GM19239 (cell line): ENCODE measurements at regions not wholly inside any gene's neighbourhood (a gene's known extent, or its start where the extent isn't known, plus 50 kb on each side); places are given as distances from the start of the nearest gene placed in this dataset.
"Not testable (repeated sequence)": the region's sequence is repeated elsewhere in the genome, so short reads cannot be mapped to it uniquely, and the experiment has no call there.

Experiments used
- DNase-seq: peaks from one replicate; pipeline ENCODE4 v3.0.0; 2011; ENCODE audit warnings: low spot score; ENCODE audit not compliant: insufficient read length
- FAIRE-seq: peaks from 2 replicates; lab custom pipeline; 2011; peaks lifted over from hg19 to GRCh38; lab: Jason Lieb, UNC

DNA sequence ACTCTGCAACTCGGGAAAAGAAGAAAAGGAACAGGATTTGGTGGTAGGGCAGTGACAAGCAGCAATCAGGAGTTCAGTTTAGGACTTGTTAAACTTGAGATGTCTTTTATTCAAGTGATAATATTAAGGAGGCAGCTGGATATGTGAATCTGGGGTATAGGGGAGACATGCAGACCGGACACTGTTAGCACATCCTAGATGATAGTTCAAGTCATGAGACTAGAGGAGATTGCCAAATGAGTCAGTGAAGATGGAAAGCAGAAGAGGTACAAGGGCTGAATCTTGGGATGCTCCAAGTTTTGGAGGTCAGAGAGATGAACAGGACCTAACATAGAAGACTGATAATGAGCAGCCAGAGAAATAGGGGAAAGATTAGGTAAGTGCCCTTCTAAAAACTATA, 69.5 kb upstream of the PSME4 start:
- no peak for DNase-seq
- FAIRE-seq: no peak

DNA sequence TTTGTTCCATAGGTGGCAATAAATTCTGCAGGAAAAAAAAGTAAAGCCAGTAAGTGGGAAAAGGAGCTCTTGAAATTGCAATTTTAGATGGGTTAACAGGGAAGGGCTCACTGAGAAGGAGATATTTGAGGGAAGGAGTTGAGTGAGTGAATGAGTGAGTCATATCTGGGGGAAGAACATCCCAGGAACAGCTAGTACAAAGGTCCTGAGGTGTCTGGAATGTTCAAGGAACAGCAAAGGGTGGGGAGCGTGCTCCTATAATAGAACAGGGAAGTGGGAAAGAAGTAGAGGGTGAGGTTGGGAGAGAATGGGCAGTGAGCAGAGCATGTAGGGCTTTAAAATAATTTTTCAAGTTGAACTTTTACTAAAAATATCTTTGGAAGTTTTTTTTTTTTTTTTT, 68.0 kb upstream of the PSME4 start:
- no peak for FAIRE-seq
- DNase-seq: no peak

- FAIRE-seq, DNase-seq: not testable (repeated sequence)
Measured at GRCh38 chr2:54031288-54031687, 60.5 kb upstream of the PSME4 start.

DNA sequence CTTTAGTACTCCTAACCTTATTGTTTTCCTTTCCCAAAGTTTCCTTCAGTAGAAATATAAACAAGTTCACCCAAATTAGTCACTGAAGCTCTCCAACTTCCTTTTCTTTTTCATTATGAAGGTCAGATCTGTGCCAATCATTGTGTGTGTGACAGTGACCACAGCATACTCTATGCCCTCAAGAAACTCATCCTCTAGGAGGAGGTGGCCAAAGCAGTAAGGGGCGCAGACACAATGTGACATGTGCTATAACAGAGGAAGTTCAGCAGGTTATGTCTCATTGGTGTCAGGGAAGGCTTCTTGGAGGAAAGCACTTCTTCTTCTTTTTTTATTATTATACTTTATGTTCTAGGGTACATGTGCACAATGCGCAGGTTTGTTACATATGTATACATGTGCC, 60.0 kb upstream of the PSME4 start:
- no peak for DNase-seq
- FAIRE-seq: no peak

- FAIRE-seq (no peak), DNase-seq (no peak)
Measured at GRCh38 chr2:54030396-54030741, 59.6 kb upstream of the PSME4 start.

DNA sequence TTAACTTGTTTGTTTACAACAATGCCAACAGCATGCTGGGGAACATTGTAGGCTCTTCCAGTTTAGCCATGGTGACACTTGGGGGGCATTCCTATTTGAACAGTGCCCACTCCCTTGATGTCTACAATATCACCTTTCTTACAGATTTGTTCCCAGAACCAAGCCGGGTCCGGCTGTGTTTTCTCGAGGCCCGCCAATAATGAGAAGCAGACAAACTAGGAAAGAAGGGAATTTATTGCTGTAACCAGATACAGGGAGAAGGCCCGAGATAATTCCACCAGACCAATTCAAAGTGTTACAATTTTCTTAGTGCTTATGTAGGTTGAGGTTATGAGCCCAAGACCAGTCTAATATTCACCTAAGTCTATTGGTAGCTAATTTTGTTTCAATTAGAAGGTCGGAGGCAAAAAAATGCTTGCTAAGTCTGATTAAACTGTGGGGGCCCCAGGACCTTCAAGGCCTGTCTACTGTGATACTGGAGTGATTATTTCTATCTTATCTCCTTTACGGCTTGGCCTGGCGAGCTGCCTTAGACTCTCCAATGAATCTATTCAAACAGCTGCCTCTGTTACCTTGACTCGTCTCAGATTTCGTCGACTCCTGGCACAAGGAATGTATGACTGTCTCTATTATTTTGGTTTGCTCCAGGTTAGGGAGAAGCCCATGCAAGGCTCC, 59.1 kb upstream of the PSME4 start:
- DNase-seq (no peak), FAIRE-seq (no peak)

DNA sequence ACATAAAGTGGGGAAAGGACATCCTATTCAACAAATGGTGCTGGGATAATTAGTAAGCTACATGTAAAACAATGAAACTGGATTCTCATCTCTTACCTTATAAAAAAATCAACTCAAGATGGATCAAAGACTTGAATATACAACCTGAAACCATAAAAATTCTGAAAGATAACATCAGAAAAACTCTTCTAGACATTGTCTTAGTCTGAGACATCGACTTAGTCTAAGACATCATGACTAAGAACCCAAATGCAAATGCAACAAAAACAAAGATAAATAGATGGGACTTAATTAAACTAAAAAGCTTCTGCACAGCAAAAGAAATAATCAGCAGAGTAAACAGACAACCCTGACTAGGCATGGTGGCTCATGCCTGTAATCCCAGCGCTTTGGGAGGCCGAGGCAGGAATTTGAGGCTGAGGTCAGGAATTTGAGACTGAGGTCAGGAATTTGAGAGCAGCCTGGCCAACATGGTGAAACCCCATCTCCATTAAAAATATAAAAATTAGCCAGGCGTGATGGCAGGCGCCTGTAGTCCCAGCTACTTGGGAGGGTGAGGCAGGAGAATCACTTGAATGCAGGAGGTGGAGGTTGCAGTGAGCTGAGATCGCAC, 54.8 kb upstream of the PSME4 start:
- DNase-seq, FAIRE-seq: not testable (repeated sequence)

- DNase-seq: no peak
- FAIRE-seq: no peak
Measured at GRCh38 chr2:54024576-54024975, 53.8 kb upstream of the PSME4 start.

- no peak for FAIRE-seq
Measured at GRCh38 chr2:54021702-54022101, 50.9 kb upstream of the PSME4 start.

DNA sequence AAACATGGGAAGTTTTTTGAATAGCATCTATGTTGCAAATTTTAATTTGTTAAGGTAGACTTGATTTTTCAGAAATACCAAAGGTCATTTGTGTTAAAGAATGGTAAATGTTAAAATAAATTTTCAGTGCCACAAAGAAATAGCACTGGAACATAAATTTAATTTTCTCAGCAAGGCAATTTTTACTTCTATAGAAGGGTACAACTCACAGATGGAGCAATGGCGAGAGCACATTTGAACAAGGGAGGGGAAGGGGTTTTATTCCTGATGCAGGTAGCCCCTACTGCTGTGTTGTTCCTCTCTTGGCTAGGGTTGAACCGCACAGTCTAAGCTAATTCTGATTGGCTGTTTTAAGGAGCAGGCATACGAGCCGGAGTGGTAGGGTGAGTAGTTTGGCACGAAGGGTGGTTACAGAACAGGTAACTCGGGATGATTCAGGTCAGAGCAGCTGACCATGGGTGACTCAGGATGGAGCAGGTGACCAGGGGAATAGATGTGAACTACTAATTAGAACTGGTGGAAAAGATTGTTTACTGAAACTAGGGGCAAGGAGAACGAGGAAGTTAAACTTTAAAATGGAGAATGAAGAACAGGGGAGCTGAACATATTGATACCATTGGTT, 50.1 kb upstream of the PSME4 start:
- no peak for DNase-seq
- FAIRE-seq: no peak

More at GRCh38 chr2:54021702-54022101, 50.9 kb upstream of the PSME4 start:
- no peak for DNase-seq
